HG03135 (cell line): ENCODE measurements at regions not wholly inside any gene's neighbourhood (a gene's known extent, or its start where the extent isn't known, plus 50 kb on each side); places are given as distances from the start of the nearest gene placed in this dataset.
"Not testable (repeated sequence)": the region's sequence is repeated elsewhere in the genome, so short reads cannot be mapped to it uniquely, and the experiment has no call there.

ENCODE experiments used
- ATAC-seq: cut with Tn5 transposase; IDR thresholded peaks from one replicate; pipeline ENCODE4 v1.9.1; 2021; ENCODE audit warnings: mild to moderate bottlenecking, moderate library complexity; ENCODE audit not compliant: unreplicated experiment

- ATAC-seq = no peak
Observed at GRCh38 chr5:13248253-13248652, 696.2 kb downstream of the DNAH5 start.

DNA sequence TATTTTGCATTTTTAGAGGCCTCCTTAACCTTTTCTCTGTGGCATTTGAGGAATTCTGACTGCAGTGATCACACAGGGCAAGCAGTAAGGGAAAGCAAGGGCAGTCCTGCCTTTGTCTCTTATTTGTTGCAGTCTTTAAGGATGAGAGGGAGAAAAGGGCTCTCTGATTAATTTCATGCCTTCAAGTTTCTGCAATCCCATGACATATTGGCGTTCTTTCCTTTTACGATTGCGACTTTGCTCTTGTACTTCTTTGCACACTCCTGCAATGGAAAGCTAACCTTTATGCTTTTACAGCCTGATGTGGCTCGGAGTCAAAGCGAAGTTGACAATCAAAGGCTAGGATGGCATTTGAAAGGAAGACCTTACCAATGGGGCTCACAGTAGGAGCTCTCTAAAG, 698.4 kb downstream of the DNAH5 start:
- ATAC-seq = no peak

DNA sequence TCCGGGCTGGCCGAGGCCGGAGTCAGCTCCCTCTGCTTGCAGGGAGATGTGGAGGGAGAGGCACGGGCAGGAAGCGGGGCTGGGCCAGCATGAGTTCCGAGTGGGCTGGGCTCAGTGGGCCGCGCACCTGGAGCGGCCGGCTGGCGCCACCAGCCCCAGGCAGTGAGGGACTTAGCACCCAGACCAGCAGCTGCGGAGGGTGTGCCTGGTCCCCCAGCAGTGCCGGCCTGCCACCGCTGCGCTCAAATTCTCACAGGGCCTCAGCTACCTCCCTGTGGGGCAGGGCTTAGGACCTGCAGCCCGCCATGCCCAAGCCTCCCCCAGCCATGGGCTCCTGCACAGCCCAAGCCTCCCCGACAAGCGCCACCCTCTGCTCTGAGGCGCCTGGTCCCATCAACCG, 700.3 kb downstream of the DNAH5 start:
- no peak for ATAC-seq

DNA sequence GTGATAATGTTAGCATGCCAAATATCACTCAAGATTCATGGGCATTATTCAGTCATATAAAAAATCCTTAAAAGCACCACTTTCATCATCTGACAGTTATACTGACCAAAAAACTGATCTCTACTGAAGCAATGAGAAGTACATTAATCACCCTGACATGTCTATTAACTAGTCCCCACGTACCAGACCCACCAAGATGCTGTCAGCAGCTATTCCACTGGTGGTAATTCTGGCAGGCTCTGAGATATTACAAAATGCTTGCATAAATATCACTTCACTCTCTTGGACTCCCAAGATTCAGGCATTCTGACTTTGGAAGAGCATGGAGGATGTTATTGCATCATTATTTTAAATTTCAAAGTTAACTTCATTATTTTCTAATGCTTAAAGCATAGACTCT, 717.0 kb downstream of the DNAH5 start:
- ATAC-seq = no peak

GRCh38 chr5:13218518-13218917, 726.0 kb downstream of the DNAH5 start:
- no peak for ATAC-seq

GRCh38 chr5:13217636-13218035, 726.9 kb downstream of the DNAH5 start:
- no peak for ATAC-seq

GRCh38 chr5:13215806-13216205, 728.7 kb downstream of the DNAH5 start:
- no peak for ATAC-seq

GRCh38 chr5:13215370-13215769, 729.1 kb downstream of the DNAH5 start:
- ATAC-seq = no peak

- no peak for ATAC-seq
Observed at GRCh38 chr5:13214182-13214581, 730.3 kb downstream of the DNAH5 start.

- no peak for ATAC-seq
Observed at GRCh38 chr5:13212886-13213285, 731.6 kb downstream of the DNAH5 start.

- ATAC-seq = no peak
Observed at GRCh38 chr5:13211064-13211463, 733.4 kb downstream of the DNAH5 start.

DNA sequence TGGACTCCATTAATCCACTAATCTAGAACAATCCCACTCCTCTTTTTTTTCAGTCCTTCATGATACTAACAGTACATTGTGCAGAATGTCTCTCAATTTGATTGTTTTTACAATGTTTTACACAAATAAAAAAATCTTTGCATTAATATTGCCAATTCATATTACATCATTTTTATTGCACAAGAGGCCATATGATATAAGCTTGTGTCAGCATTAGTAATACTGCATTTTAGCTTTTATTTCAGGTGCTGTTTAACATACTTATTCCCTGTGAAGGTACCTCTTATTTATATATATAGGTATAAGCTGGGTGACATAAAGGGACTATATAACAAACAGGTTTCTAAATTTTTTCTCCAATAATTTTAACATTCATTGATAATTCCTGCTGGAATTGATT, 737.4 kb downstream of the DNAH5 start:
- ATAC-seq = no peak

DNA sequence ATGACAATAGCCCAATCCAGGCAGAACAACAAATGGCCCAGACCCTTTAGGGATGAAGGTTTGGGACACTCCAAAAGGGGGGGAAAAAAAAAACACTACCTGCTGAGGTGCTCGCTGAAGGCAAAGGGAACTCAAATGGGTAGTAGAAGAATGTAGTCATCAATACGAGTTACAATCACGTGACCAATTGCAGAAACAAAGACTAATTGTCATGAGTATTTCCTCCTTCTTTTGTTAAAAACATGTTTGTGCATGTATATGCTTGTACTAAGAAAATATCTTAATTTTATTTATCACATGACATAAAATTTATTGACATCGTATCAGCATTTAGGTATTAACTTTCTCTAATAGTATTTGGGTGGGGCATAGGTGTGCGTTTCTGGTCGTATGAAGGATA, 743.5 kb downstream of the DNAH5 start:
- no peak for ATAC-seq

DNA sequence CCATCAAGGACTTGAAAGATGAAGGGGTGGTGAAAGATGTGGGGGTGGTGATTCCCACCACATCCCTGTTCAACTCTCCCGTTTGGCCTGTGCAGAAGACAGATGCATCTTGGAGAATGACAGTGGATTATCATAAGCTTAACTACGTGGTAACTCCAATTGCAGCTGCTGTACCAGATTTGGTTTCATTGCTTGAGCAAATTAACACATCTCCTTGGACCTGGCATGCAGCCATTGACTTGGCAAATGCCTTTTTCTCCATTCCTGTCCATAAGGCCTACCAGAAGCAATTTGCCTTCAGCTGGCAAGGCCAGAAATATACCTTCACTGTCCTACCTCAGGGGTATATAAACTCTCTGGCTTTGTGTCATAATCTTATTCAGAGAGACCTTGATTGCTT, 746.3 kb downstream of the DNAH5 start:
- not testable (repeated sequence) for ATAC-seq

- ATAC-seq = no peak
Observed at GRCh38 chr5:13189532-13189931, 755.0 kb downstream of the DNAH5 start.

GRCh38 chr5:13188371-13188770, 756.1 kb downstream of the DNAH5 start:
- ATAC-seq = no peak

DNA sequence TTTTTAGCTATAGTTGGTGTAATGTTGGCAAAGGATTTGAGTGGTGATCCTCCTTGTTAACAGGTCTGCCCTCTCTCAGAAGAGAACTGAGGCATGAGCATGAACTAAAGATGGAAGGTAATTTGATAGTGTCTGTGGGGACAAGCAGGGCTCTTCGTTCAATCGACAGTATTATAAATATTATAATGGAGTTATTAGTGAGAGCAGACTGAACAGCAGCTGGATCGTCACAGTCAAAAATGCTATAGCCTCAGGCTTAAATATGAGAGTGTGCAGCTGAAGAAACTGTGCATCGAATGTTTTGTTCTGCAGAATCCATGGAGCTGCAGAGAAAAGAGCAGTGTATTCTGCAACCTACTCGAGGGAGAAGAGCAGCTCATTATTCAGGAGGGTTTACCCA, 757.3 kb downstream of the DNAH5 start:
- ATAC-seq = no peak

GRCh38 chr5:13186177-13186576, 758.3 kb downstream of the DNAH5 start:
- ATAC-seq = no peak

- ATAC-seq = no peak
Observed at GRCh38 chr5:13179407-13180087, 764.9 kb downstream of the DNAH5 start.

GRCh38 chr5:13143630-13144029, 800.9 kb downstream of the DNAH5 start:
- no peak for ATAC-seq

- no peak for ATAC-seq
Observed at GRCh38 chr5:13143214-13143613, 801.3 kb downstream of the DNAH5 start.

- ATAC-seq = no peak
Observed at GRCh38 chr5:13133951-13134350, 810.5 kb downstream of the DNAH5 start.

DNA sequence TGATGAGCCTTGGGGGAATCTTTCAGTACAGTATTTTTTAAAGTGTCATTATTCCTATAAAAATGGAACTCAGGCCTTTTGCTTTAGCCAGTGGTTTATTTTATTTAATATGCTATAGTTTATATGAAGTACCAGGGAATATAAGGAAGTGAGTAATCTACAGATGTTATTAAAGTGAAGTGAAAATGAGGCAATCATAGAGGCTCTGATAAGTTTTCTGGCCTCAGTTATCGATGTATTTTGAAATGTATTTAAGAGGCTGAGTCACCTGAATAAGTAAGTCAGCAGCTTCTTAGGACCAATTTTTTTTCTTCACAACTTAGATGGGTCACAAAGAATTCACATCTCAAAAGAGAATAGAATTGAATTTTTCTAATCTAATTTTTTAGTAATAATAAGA, 829.0 kb downstream of the DNAH5 start:
- no peak for ATAC-seq
